ENCODE measurements at regions not wholly inside any gene's neighbourhood (a gene's known extent, or its start where the extent isn't known, plus 50 kb on each side); places are given as distances from the start of the nearest gene placed in this dataset.

DNA sequence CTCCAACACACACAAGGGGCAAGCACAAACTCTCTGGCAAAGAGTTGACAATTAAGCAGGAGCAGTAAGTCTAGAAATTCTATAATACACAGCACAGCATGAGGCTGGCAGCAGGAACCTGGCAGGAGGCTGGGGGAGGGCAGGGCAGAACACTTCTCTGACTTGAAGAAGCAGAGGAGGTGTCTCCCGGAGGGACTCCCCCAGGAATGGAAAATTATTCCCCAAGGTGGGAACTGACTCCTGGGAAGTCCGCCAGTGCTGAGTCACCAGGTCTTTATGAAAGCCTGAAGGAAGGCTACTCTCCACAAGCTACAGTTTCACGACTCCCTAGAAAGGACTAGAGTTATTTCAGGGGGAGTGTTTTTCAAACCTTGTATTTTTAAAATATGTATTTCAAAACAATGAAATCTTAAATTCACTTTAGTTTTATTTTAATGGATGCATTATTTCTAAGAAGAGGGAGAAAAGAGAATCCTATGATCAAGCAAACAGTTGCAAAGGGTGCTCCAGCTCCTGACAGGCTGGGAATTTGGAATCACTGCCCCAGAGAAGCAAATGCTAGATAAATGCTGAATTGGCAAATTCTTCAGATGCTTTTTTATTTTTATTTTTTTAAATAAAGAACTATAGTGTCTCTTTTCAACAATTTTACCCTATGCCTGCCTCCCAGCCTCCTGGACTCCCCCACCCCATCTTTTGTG is 192.8 kb downstream of the LY86 start:
- DNase-seq (ENCODE audit: low read depth), result peak; percentile 91

DNA sequence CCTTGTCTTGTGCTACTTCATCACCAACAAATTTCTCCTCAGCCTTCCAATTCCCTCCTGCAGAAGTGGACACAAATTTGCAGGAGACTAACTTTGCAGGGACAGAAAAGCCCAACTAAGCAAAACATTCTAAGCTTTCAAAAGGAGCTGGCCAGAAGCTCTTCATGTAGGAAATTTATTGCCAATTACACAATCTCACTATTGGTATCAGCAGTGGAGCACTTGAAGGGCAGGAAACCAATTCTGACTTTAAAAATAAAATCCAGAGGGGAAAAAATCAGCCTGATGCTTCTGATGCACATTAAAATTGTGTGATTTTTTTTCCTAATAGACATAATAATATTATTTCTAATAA is 193.3 kb downstream of the LY86 start:
- no peak for DNase-seq (ENCODE audit: low read depth)

- DNase-seq (ENCODE audit: low read depth), result peak; percentile 75
These were observed 195.2 kb downstream of the LY86 start for GRCh38 chr6:6783721-6784120.

DNA sequence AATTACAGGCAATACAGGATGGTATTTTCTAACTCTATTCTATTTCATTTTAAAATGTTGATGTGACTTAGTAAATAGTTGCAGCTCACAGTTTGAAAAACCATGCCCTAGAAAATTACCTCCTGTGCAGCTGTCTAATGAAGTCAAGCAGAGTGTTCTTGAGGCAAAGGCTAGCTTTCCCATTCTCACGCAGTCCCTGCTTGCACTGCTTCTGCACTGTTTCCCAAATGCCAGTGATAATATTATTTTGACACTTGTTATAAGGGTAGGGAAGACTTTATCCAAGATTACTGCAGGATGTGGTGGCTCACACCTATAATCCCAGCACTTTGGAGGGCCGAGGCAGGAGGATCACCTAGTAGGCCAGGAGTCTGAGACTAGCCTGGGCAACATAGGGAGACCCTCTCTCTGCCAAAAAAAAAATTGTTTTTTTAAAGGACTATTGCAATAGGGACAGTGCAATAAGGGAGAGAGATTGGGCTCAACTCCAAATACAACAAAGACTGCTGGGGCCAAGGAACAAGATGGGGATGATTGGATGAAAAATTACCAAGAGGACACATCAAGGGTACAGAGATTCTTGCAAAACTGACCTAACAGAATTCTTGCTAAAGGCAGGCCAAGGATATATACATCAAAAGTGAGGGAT is 196.1 kb downstream of the LY86 start:
- DNase-seq (ENCODE audit: low read depth), result no peak

- DNase-seq (ENCODE audit: low read depth), result no peak
These were observed 196.6 kb downstream of the LY86 start for GRCh38 chr6:6785163-6785521.

- no peak for DNase-seq (ENCODE audit: low read depth)
These were observed 200.0 kb downstream of the LY86 start for GRCh38 chr6:6788394-6789032.

- DNase-seq (ENCODE audit: low read depth), result no peak
These were observed 201.9 kb downstream of the LY86 start for GRCh38 chr6:6790393-6790792.

DNA sequence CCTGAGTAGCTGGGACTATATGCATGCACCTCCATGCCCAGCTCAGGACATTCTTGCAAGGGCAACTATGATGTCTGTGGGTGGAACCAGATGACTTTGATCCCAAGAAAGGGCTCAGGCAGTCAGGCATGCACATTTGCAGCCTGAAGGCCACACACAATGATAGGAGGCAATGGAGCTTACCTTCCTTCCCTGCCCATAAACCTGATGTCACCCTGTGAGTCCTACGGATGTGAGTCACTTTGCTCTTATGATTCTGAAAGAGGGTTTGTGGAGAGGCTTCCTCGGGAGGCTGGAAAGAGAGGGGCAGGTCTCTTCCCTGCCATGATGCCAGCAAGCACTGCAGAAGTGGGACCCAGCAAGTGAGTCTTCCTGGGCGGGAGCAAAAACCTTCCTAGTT is 202.4 kb downstream of the LY86 start:
- peak; percentile 97 for DNase-seq (ENCODE audit: low read depth)

GRCh38 chr6:6793388-6794250 is 205.1 kb downstream of the LY86 start:
- DNase-seq (ENCODE audit: low read depth), result no peak

DNA sequence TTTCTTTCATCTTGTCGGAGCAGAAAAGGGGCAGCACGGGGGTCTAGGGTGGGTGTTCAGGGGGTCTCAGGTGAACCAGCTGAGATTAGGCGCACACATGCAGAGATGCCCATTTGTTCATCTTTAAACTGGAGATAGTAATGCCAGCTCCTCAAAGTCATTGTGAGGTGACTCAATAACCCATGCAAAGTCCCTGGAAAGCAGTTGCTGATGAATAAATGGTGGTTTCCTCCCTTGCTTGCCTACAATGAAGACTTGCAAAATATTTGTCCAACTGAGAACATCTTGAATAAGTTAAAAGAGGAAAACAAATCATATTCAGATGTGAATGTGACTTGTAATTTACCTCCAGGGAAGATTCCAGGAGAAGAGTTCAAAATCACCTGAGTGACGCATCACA is 206.9 kb downstream of the LY86 start:
- DNase-seq (ENCODE audit: low read depth), result no peak

DNA sequence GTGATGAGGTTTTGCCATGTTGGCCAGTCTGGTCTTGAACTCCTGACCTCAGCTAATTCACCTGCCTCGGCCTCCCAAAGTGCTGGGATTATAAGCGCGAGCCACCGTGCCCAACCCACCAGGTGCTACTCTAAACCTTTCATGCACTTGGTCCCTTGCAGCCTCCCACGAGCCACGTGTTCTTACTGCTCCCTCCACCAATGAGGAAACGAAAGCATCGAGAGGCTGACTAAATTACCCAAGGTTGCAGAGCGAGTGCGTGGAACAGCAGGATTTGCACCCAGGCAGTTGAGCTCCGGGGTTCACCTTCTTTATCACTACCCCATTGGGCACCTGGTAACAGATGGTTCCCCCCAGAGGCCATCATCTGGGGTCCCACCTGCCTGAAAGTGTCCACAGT is 208.3 kb downstream of the LY86 start:
- no peak for DNase-seq (ENCODE audit: low read depth)

GRCh38 chr6:6798448-6798860 is 209.9 kb downstream of the LY86 start:
- DNase-seq (ENCODE audit: low read depth), result no peak

- DNase-seq (ENCODE audit: low read depth), result no peak
These were observed 212.4 kb downstream of the LY86 start for GRCh38 chr6:6801005-6801335.

DNA sequence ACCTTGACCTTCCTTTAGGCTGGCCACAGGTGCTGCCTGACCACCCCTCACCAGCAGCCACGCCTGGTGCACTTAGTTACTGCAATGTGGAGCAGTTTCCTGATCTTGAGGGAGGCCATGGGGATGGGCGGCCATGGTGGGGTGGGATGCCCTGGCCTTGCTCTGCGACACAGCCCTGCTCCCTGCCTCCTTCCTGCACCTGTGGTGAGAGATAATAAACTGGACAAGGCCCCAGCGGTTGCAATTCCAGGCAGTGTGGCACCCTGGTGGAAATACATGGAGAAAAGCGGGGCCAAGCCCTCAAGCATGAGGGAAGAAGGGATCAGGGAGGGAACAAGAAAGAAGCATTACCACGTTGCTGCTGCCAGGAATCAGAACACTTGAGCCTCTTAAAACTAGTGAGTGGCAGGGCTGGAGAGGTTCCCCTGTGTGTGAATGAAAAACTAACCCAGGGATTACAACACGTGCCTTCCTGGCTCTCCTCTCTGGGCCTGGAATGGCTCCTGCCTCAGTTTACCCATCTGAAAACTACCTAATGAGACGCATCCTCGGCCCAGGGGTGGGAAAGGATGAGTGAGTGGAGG is 213.2 kb downstream of the LY86 start:
- no peak for DNase-seq (ENCODE audit: low read depth)

DNA sequence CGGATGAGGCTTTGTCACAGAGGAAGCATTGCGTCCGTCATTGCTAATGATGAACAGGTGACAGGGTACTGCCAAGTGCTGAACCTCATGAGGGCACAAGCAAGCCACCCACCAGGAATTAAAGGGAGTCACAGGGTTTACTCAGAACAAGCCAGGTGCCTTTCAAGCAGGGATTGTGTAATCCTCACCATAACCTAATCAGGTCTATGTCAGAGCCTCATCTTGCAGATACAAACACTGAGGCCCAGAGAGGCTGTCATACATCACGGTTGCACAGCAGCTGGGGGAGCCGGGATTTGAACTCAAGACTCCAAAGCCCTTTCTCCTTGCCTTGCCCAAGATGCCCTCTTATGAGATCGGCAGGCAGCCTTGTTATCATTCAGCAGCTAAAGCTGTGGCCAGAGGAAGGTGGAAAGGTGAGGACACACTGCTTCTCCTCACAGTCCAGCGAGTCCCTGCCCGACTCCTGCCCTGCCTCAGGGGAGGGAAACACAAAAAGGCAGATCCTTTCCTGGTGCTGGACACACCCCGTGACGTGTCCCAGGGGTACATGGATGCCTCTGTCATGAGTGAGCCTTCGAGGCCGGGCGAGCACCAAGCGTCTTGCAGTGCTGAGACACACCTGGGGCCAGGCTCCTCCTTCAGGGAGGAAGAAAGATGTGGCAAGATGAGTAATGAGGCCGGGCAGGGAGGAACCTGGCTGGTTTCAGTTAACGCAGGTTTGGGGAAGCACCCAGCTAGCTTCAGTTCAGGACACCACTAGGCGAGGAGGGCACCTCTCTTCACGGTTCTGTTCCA is 214.9 kb downstream of the LY86 start:
- DNase-seq (ENCODE audit: low read depth), result peak; percentile 18

DNA sequence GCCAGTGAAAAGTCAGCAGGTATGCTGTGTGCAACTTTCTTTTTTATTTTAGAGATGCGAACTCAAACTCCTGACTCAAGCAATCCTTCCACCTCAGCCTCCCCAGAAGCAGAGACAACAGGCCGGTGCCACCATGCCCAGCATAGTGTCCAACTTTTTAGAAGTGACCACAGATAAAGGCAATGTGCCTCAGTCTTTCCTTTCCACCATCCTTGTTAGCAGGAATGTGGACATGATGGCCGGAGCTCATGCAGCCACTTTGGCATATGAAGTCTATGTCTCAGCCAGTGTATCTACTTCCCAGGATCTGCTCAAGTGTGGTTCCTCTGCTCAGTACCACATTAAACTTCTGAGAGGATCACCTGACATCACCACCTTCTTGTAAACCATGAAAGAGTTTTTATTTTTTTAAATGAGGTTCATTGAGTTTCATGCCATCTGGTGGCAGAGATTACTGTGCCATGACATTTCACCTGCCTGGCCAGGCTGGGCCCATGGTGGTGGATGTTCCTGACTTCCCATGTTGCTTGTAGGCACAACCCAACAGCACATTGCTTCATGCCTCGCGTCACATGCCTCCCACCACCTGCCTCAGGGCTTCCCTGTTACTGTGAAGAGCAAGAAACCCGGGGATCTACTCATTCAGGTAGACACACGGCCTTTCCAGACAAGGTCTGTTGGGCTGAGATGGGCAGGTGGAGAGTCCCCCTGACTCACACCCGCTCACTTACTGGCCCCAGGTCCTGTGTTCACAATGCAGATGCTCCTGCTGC is 216.5 kb downstream of the LY86 start:
- no peak for DNase-seq (ENCODE audit: low read depth)

GRCh38 chr6:6806844-6807518 is 218.5 kb downstream of the LY86 start:
- peak; percentile 32 for DNase-seq (ENCODE audit: low read depth)

DNA sequence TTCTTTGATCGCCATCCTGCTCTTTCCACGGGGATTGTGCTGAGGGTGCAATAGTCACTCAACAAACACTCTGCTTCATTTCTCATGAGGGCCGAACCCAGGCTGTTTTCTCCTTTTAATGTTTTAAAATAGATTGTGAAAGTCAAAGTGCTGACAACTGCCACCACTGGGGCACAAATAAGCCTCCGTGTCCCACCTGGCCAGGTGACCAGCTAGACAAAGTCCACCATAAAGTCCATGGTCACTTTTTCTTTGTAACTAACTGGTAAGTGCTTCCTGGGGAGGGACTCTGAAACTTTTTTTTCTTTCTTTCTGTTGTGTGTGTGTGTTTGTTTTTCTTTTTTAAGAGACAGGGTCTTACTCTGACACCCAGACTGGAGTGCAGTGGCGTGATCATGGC is 219.8 kb downstream of the LY86 start:
- no peak for DNase-seq (ENCODE audit: low read depth)

- DNase-seq (ENCODE audit: low read depth), result no peak
These were observed 220.4 kb downstream of the LY86 start for GRCh38 chr6:6808915-6809314.

- DNase-seq (ENCODE audit: low read depth), result no peak
These were observed 222.2 kb downstream of the LY86 start for GRCh38 chr6:6810727-6811126.
